ENCODE measurements at regions not wholly inside any gene's neighbourhood (a gene's known extent, or its start where the extent isn't known, plus 50 kb on each side); places are given as distances from the start of the nearest gene placed in this dataset.

DNA sequence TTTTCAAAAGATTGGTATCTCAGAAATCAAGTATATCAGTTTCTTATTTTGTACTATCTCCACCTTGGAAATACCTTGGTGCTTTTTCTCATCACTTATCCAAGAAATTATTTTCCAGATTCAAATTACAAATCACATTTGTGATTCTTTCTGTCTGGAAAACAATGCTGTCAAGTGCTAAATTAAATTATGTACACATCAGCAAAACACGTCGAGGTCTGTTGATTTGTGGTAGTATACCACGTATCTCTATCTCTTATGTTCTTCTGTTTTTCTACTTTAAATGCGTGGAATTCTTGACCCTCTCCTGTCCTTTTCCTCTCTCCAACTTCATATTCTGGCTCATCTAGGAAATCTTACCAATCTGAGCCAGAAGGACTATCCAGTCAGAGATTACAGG is 214.5 kb downstream of the PTN start:
- TF ChIP-seq, protein P1, sequence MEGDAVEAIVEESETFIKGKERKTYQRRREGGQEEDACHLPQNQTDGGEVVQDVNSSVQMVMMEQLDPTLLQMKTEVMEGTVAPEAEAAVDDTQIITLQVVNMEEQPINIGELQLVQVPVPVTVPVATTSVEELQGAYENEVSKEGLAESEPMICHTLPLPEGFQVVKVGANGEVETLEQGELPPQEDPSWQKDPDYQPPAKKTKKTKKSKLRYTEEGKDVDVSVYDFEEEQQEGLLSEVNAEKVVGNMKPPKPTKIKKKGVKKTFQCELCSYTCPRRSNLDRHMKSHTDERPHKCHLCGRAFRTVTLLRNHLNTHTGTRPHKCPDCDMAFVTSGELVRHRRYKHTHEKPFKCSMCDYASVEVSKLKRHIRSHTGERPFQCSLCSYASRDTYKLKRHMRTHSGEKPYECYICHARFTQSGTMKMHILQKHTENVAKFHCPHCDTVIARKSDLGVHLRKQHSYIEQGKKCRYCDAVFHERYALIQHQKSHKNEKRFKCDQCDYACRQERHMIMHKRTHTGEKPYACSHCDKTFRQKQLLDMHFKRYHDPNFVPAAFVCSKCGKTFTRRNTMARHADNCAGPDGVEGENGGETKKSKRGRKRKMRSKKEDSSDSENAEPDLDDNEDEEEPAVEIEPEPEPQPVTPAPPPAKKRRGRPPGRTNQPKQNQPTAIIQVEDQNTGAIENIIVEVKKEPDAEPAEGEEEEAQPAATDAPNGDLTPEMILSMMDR (IDR thresholded peaks at IDR 0.05; ENCODE audit: low read depth, low read length, poor library complexity, severe bottlenecking), result no peak
- no peak for TF ChIP-seq EZH2phosphoT487 (IDR thresholded peaks at IDR 0.05; ENCODE audit: borderline replicate concordance, low read length)

Measured in DOHH2 (cell line).